Mucosa of descending colon (tissue), 3 donors: ENCODE measurements at regions not wholly inside any gene's neighbourhood (a gene's known extent, or its start where the extent isn't known, plus 50 kb on each side); places are given as distances from the start of the nearest gene placed in this dataset.
A peak's percentile ranks its signal among the peaks of the same experiment; 100 is the strongest.

Source experiments
- ATAC-seq: fragments of 200-7000 bp; cut with Tn5 transposase; one replicate; pipeline ENCODE4 v1.9.1; 2020; ENCODE audit warnings: mild to moderate bottlenecking, moderate library complexity
- DNase-seq, 3 donors: peaks; one replicate each; pipeline ENCODE4 v3.0.0-alpha.2; 2020
- H3K36me3 ChIP-seq: fragments of 200-600 bp; one replicate; pipeline ENCODE4 v1.8.0; 2021; ENCODE audit warnings: low read depth, mild to moderate bottlenecking
- H3K4me1 ChIP-seq: fragments of 200-600 bp; one replicate; pipeline ENCODE4 v1.8.0; 2021; ENCODE audit warnings: low read depth, mild to moderate bottlenecking
- H3K4me3 ChIP-seq: fragments of 200-600 bp; one replicate; pipeline ENCODE4 v1.8.0; 2021; ENCODE audit warnings: mild to moderate bottlenecking
- H3K9me3 ChIP-seq: fragments of 200-600 bp; one replicate; pipeline ENCODE4 v1.8.0; 2021; ENCODE audit warnings: mild to moderate bottlenecking
- CTCF ChIP-seq: fragments of 200-600 bp; IDR thresholded peaks from one replicate; pipeline ENCODE4 v1.8.0; 2022; ENCODE audit warnings: antibody characterized with exemption, mild to moderate bottlenecking
- intact Hi-C, 2 donors: fragments of 100-400 bp; cut with DNase I in 1 of 2; cut with micrococcal nuclease in 1 of 2; formaldehyde crosslinking; loops; one replicate each; pipeline versions ENCODE4 v1.11.0 to v1.11.1; 2022; cut with DNase I, micrococcal nuclease
- donor health status: DM: no; HTN: no; CAD: no; lungs with moderate emphysema.
- donor health status: DM: no; HTN: no; CAD: no.
- donor health status: DM: no; HTN: yes; CAD: no.

DNA sequence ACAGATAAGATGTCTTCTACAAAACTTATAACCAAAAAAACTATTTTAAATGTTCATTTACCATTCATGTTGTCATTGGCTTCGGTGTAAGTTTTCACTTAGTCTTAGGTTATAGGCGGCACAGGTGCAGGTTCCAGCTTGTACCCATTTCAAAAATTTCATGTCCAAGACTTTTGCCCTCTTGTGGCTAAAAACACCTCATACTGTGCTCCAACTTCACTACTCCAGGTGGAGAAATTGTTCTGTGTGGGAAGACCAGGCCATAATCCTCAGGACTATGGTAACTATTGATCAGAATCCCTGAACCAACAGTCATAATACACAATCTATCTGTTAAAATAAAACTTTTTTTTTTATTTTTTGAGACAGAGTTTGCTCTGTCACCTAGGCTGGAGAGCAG is 95.2 kb upstream of the ATP11B start:
- TF ChIP-seq CTCF, result no peak
- DNase-seq, result no peak
- peaks cover 5% of the 10 kb centered on the region for H3K4me1 ChIP-seq
- intact Hi-C loops, result no loop called here
- no peak for ATAC-seq
- no peaks in the 10 kb centered on the region for H3K9me3 ChIP-seq
- H3K36me3 ChIP-seq, result no peaks in the 10 kb centered on the region
- no peak overlapping the region for H3K4me3 ChIP-seq

DNA sequence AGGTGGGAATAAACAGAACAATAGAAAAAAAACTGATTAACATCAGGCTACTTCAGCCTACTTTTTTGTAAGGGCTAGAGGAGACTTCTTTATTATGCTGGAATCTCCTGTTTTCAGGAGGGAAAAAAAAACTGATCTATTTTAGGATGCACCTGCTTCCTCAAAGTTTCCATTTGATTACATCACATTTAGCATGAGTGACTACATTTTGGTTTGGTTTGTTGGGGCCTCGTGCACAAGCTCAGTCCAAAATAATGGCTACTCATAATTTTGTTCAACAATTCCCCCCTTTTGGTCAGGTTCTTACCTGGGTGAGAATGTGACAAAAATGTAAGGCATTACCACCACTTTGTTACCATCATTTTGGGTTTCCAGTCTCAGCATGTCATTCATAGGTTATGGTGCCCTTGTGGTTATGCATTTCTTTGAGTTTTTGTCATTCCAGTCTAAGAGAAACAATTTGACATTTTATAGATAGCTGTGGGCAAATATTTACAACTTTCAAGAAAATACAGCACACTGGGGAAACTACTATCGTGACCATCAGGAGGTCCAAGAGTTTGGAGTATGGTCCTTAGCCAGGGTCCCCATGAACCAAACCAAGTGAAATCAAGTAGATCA is 93.6 kb upstream of the ATP11B start:
- Histone ChIP-seq H3K4me1 (peaks cover 5% of the 10 kb centered on the region), H3K36me3 (no peaks in the 10 kb centered on the region), H3K9me3 (no peaks in the 10 kb centered on the region), H3K4me3 (no peak overlapping the region)
- ATAC-seq (no peak), DNase-seq (no peak)
- TF ChIP-seq CTCF, result no peak
- intact Hi-C loops, result no loop called here

DNA sequence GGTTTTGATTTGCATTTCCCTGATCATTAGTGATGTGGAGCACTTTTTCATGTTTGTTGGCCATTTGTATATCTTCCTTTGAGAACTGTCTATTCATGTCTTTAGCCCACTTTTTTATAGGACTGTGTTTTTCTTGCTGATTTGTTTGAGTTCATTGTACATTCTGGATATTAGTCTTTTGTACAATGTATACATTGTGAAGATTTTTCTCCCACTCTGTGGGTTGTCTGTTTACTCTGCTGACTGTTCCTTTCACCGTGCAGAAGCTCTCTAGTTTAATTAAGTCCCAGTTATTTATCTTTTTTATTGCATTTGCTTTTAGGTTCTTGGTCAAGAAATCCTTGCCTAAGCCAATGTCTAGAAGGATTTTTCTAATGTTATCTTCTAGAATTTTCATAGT is 91.1 kb upstream of the ATP11B start:
- no peaks in the 10 kb centered on the region for H3K9me3 ChIP-seq
- intact Hi-C loops, result no loop called here
- H3K36me3 ChIP-seq, result no peaks in the 10 kb centered on the region
- H3K4me3 ChIP-seq, result no peak overlapping the region
- no peak for ATAC-seq
- no peak for DNase-seq
- peaks cover 5% of the 10 kb centered on the region for H3K4me1 ChIP-seq
- no peak for TF ChIP-seq CTCF

GRCh38 chr3:182703233-182703632 is 90.1 kb upstream of the ATP11B start:
- H3K36me3 ChIP-seq, result no peaks in the 10 kb centered on the region
- no peak for TF ChIP-seq CTCF
- no peak overlapping the region for H3K4me3 ChIP-seq
- intact Hi-C loops, result no loop called here
- no peaks in the 10 kb centered on the region for H3K9me3 ChIP-seq
- DNase-seq, result no peak
- peak; percentile 15 for ATAC-seq
- no peaks in the 10 kb centered on the region for H3K4me1 ChIP-seq

DNA sequence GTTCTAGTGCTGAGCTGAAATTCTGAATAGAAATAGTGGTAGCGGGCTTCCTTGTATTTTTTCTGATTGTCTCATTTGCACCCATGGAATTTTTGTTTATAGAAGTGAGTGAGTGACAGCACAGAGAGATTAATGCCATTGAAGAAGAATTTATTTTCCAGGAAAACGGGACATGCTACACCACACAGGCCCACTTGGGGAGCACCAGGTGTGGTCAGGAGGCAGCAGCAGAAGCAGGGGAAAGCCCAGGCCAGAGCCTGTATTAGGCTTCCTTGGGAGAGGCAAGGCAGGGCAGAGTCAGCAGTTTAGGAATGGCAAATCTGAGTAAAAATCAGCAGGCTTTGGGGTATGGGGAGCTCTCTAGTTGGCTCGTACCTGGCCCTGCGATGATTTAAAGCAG is 88.4 kb upstream of the ATP11B start:
- ATAC-seq, result no peak
- DNase-seq, result no peak
- no peak for TF ChIP-seq CTCF
- Histone ChIP-seq H3K4me3 (no peak overlapping the region), H3K36me3 (no peaks in the 10 kb centered on the region), H3K9me3 (no peaks in the 10 kb centered on the region), H3K4me1 (no peaks in the 10 kb centered on the region)
- intact Hi-C loops, result no loop called here

DNA sequence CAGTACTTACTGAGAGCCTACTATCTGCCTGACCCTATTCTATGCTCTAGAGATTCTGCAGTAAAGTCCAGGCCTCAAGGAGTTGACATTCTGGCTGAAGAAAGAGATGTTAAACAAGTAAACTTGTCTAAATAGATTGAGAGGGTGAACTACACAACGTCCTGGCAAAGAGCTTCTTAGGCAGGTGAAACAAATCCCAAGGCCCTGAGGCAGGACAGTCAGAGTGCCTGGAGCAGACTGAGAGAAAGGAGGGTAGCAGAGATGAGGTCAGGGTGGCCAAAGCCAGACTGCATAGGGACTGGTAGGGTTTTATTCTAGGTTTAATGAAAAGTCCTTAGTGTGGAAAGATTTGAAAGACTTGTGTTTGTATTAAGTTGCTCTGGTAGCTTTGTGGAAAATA is 84.5 kb upstream of the ATP11B start:
- no peaks in the 10 kb centered on the region for H3K36me3 ChIP-seq
- H3K4me1 ChIP-seq, result no peaks in the 10 kb centered on the region
- ATAC-seq (no peak), DNase-seq (no peak)
- TF ChIP-seq CTCF, result no peak
- intact Hi-C loops, result no loop called here
- no peak overlapping the region for H3K4me3 ChIP-seq
- no peaks in the 10 kb centered on the region for H3K9me3 ChIP-seq
